T follicular helper cell (primary cell): ENCODE measurements at regions not wholly inside any gene's neighbourhood (a gene's known extent, or its start where the extent isn't known, plus 50 kb on each side); places are given as distances from the start of the nearest gene placed in this dataset.

Experiments
- DNase-seq: peaks from one replicate; pipeline ENCODE4 v3.0.0-alpha.2; 2020; ENCODE audit warnings: low read depth

GRCh38 chr9:27625751-27626150, 52.5 kb upstream of the C9orf72 start:
- no peak for DNase-seq

GRCh38 chr9:27626244-27627187, 53.2 kb upstream of the C9orf72 start:
- no peak for DNase-seq

DNA sequence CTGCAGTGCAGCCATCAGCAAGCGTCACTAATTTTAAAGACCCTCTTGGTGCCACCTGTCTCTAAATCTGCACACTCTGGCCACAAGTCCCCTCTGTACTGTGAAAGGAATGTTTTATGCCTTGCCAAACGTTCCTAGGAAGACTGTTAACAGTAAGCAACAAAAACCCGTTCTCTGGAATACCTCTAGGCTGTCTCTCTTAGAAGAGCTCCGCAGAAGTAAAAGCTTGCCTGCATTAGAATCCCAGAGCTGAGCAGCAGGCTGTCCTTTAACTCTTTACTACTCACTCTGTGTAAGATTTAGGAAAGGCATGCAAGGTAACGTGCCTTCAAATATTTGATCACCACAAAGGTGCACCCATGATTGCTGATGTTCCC, 53.9 kb upstream of the C9orf72 start:
- no peak for DNase-seq

DNA sequence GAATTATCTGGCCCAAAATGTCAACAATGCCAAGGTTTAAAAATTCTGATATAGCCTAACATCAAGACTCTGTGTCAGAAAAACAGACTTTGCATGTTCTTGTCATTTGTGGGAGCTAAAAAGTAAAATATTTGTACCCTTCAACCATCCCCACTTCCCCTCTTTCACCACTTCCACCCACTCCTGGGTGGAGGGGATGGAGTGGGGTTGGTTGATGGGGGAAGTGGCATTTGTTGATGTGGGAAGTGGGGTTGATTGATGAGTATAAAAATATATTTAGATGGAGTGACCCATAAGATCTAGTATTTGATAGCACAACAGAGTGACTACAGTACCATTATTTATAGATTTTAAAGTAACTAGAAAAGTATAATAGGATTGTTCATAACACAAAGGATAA, 55.0 kb upstream of the C9orf72 start:
- no peak for DNase-seq

DNA sequence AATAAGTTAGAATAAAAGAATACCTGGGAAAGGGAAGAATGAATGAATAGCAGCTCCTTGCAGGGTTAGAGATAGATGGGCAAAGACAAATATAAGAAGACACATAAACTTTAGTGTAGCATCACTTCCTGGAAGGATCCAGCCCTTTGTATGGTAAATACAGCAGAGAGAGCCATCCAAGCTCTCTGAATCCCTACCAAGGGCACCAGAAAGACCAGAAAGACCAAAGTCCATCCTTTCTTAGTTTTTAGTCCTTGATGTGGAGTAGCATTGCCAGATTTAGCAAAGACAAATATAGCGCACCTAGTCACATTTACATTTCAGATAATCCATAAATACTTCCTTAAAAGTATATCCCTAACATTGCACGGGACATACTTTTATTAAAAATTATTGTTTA, 56.1 kb upstream of the C9orf72 start:
- DNase-seq, result no peak

GRCh38 chr9:27632254-27632653, 59.0 kb upstream of the C9orf72 start:
- no peak for DNase-seq

DNA sequence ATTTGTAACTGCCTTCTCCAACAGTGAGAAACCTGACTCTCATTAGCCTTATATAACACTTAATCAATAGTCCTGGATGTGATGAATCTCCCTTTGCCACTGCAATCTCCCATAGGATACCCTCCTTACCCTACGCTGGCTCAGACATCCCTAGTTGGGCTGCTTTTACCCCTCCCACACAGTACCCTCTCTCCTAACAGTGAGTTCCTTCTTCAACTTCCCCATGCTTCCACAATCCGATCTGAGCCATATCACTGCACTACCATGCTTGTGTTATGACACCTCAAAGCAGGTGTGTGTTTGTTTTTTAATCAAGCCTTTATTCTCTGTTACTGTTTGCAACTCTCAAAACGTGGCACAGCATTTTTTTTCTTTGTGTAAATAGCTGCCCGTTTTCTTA, 60.5 kb upstream of the C9orf72 start:
- no peak for DNase-seq

DNA sequence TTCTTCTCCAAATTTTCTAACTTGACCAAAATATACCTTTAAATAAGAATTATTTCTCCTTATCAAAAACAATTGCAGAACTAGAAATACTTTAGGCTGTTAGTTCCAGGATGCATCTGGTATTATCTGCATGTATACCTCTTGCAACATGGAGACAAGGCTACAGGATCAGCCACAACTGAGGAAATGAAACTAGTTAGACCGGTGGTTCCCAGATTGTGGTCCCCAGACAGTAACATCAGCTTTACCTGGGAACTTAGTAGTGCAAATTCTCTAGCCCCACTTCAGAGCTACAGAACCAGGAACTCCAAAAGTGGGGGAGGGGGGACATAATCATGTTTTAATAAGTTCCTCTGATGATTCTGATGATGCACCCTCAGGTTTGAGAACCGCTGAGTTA, 61.6 kb upstream of the C9orf72 start:
- DNase-seq, result no peak

- DNase-seq, result no peak
These were observed 65.4 kb upstream of the C9orf72 start for GRCh38 chr9:27638716-27639115.

DNA sequence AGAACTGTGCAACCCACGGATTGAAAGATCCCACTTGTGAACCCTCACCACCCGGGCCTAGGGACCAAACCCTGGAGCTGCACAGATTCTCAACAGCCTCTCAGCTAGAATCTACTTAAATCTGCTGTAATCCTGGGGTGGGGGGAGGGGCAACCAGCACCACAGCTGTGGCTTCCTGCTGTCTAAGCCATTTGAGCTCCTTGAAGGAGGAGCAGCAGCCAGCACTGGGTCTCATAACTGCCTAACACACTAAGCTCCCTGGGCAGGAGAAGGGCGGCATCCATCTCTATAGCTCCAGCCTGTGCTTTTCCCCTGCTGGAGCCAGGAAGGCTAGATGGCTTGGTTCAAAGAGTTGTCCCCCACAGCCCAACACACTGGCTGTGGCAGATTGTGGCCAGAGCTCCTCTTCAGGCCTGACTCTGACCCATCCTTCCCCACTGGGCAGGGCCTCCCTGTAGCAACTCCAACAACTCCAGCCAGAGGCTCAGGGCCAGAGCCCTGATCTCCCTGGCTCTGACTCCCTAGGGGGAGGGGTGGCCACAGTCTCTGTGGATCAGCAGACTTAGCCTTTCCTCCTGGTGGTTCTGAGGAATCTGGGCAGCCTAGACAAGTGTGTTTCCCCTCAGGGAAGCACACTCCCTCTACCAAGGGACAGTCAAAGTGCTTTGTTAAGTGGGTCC, 72.0 kb upstream of the C9orf72 start:
- no peak for DNase-seq

- no peak for DNase-seq
These were observed 80.0 kb upstream of the C9orf72 start for GRCh38 chr9:27653246-27653645.

DNA sequence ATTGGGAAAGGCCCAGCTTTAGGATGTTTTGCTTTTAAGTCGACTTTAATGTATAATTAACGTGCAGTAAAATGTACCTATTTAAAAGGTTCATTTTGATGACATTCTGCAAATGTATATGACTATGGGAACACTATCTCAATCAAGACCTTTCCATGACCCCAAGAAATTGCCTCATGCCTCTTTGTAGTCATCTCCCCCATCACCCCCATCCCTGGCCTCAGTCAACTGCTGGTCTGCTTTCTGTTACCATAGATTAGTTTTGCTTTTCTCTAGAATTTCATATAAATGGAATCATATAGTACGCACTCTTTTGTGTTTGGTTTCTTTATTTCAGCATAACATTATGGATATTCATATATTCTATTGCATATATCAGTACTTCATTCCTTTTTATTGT, 80.7 kb upstream of the C9orf72 start:
- no peak for DNase-seq

DNA sequence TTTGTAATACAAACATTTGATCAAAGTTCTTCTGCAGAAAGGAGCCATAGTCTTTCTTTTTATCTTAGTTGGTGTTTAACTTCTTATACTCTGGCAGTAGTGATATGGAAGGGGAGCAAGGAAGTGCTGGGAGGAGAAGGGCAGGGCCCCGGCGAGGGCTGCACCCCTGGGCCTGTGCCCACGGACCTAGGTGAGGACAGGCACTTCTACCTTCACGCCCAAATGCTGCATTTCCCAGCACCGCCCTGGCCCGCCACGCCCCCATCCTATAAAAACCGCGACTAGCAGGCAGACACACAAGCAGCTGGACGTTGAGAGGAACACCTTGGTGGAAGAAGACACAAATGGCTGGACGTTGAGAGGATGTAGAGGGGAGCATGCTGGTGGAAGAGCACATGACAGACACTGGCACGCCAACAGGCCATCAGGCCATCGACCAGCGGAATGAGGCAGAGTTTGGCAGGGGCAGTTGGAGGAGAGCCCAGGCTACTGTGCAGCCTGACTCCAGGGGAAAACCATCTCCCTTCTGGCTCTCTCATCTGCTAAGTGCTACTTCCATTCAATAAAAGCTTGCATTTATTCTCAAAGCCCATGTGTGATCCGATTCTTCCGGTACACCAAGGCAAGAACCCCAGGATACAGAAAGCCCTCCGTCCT, 81.5 kb upstream of the C9orf72 start:
- no peak for DNase-seq

DNA sequence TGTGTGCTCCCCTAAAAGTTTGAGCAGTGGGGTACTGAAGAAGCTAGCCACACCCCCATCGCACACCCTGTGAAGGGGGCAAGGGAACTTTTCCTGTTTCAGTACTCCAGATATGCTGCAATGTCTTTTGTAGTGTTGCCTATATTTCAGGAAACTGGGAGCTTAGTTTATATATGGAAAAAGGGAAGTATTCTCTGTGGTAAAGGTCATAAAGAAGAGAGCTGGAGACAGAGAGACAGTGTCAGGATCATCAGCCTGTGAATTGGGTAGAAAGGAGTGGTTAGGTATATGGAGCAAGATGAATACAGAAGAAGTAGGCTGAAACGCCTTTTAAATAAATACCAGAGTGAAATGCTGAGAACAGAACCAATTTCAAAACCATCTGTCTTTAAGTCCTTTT, 82.2 kb upstream of the C9orf72 start:
- no peak for DNase-seq

- DNase-seq, result no peak
These were observed 85.7 kb upstream of the C9orf72 start for GRCh38 chr9:27659001-27659400.

GRCh38 chr9:27659571-27659970, 86.3 kb upstream of the C9orf72 start:
- no peak for DNase-seq

- DNase-seq, result no peak
These were observed 86.9 kb upstream of the C9orf72 start for GRCh38 chr9:27660148-27660547.

DNA sequence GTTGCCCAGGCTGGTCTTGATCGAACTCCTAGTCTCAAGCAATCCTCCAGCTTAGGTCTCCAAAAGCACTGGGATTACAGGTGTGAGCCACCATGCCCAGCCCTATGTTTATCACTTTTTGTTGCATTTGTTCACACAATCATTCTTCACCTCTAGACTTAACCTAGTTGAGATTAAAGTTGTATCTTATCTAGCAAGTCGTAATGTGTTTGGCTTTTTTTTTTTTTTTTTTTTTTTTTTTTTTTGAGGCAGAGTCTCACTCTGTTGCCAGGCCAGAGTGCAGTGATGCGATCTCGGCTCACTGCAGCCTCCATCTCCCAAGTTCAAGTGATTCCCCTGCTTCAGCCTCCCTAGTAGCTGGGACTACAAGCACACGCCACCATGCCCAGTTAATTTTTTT, 90.2 kb upstream of the C9orf72 start:
- no peak for DNase-seq

- DNase-seq, result no peak
These were observed 91.0 kb upstream of the C9orf72 start for GRCh38 chr9:27664121-27664779.

- DNase-seq, result no peak
These were observed 91.9 kb upstream of the C9orf72 start for GRCh38 chr9:27665136-27665535.

DNA sequence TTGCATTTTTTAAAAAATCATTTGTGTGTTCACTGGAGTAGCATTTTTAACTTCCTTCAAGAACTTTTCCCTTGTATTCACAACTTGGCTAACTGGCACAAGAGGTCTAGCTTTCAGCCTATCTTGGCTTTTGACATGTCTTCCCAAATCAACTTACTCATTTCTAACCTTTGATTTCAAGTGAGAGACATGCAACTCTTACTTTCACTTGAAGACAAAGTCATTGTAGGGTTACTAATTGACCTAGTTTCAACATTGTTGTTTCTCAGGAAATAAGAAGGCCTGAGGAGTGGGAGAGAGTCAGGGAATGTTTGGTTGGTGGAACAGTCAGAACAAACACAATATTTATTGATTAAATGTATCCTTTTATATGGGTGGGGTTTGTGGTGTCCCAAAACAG, 95.0 kb upstream of the C9orf72 start:
- no peak for DNase-seq

DNA sequence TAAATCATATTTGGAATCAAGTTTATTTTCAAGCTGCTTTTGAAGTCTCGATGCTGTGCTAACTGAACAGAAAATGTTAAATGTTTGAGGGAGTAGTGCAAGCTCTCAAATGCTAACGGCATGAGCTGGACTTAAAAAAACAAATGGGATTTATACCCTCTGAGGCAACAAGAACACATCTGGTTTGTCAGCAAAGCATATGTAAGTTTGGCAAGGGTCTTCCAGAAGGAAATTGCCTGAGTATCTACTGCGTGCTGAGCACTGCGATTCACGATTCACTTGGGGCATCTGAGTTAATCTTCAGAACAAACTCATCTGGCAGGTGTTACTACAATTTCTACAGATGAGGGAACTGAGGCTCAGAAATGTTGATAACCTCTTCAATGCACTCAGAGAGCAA, 98.4 kb upstream of the C9orf72 start:
- DNase-seq, result no peak
